ENCODE measurements at regions not wholly inside any gene's neighbourhood (a gene's known extent, or its start where the extent isn't known, plus 50 kb on each side); places are given as distances from the start of the nearest gene placed in this dataset.

DNA sequence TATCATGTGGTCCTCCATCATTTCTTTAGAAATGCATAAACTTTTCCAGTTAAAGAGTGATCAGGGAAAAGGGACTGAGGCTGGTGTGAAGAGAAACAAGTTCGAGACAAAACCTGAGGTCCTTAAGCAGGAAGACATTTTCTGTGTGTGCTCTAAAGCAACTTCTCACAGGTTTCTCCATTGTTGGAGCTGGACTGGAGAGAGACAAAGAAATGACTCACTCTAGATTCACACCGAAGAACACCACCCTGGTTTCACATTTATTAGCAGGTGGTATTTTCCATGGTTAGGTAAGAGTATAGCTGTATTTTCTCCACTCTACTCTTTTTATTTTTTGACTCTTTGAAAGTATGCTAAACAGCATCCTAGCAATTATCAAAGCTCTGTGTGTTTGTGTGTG, 736.4 kb downstream of the KCNA4 start:
- Histone ChIP-seq H3K36me3 (ENCODE audit: control insufficient read depth in 5 of 5, insufficient read depth in 5 of 5, low read length in 5 of 5) (no peaks in the 10 kb centered on the region), H3K9me3 (ENCODE audit: control insufficient read depth in 5 of 5, low read length in 5 of 5) (no peaks in the 10 kb centered on the region), H3K27me3 (ENCODE audit: control insufficient read depth in 5 of 5, insufficient read depth in 4 of 5, low read length in 5 of 5) (no peaks in the 10 kb centered on the region), H3K4me1 (ENCODE audit: control insufficient read depth in 5 of 5, insufficient read depth in 5 of 5, low read length in 5 of 5) (no peaks in the 10 kb centered on the region), H3K4me3 (ENCODE audit: low read depth in 1 of 5, low read length in 5 of 5) (no peak overlapping the region), H3K9ac (ENCODE audit: low read length in 5 of 5) (no peak overlapping the region), H3K27ac (ENCODE audit: low read depth, low read length) (no peak overlapping the region)

DNA sequence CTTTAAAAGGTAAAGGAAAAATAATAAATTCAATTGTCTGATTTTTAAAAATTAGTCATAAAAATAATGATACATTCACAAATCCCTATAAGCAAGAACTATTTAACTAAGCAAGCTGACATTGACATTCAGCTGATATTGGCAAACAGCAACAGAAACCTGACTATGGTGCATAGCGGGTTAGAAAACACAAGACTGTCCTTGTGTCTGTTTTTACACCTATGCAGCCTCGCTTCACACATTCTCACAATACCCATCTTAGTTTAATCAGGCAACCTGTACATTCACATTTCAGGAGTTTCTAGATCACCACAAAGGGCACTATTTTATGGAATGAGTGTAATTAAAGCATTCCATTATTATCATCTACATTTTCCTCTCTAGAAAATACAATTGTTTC, 737.1 kb downstream of the KCNA4 start:
- H3K36me3 ChIP-seq (ENCODE audit: control insufficient read depth in 5 of 5, insufficient read depth in 5 of 5, low read length in 5 of 5) = no peaks in the 10 kb centered on the region
- no peaks in the 10 kb centered on the region for H3K27me3 ChIP-seq (ENCODE audit: control insufficient read depth in 5 of 5, insufficient read depth in 4 of 5, low read length in 5 of 5)
- H3K9me3 ChIP-seq (ENCODE audit: control insufficient read depth in 5 of 5, low read length in 5 of 5) = no peaks in the 10 kb centered on the region
- no peaks in the 10 kb centered on the region for H3K4me1 ChIP-seq (ENCODE audit: control insufficient read depth in 5 of 5, insufficient read depth in 5 of 5, low read length in 5 of 5)
- no peak overlapping the region for H3K27ac ChIP-seq (ENCODE audit: low read depth, low read length)
- no peak overlapping the region for H3K9ac ChIP-seq (ENCODE audit: low read length in 5 of 5)
- no peak overlapping the region for H3K4me3 ChIP-seq (ENCODE audit: low read depth in 1 of 5, low read length in 5 of 5)

DNA sequence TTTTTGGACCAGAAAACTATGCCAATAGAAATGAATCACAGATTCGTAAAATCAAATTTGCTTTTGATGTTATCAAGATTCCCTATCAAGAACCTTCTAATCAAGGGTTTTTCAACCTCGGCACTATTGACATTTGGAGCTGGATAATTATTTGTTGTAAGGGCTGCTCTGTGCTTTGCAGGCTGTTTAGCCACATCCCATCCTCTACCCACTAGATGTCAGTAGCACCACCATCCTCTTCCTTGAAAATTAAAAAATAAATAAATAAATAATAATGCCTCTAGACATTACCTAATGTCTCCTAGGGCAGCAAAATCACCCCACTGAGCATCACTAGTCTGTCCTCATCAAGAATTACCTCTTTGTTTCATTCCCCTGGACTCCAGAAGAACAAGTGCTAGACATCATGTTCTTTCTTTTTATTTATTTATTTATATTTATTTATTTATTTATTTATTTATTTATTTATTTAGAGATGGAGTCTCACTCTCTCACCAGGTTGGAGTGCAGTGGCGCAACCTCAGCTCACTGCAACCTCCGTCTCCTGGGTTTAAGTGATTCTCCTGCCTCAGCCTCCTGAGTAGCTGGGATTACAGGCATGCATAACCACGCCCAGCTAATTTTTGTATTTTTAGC, 744.7 kb downstream of the KCNA4 start:
- H3K4me1 ChIP-seq (ENCODE audit: control insufficient read depth in 5 of 5, insufficient read depth in 5 of 5, low read length in 5 of 5) = no peaks in the 10 kb centered on the region
- no peaks in the 10 kb centered on the region for H3K27me3 ChIP-seq (ENCODE audit: control insufficient read depth in 5 of 5, insufficient read depth in 4 of 5, low read length in 5 of 5)
- H3K36me3 ChIP-seq (ENCODE audit: control insufficient read depth in 5 of 5, insufficient read depth in 5 of 5, low read length in 5 of 5) = no peaks in the 10 kb centered on the region
- no peaks in the 10 kb centered on the region for H3K9me3 ChIP-seq (ENCODE audit: control insufficient read depth in 5 of 5, low read length in 5 of 5)
- H3K4me3 ChIP-seq (ENCODE audit: low read depth in 1 of 5, low read length in 5 of 5) = no peak overlapping the region
- H3K9ac ChIP-seq (ENCODE audit: low read length in 5 of 5) = no peak overlapping the region
- no peak overlapping the region for H3K27ac ChIP-seq (ENCODE audit: low read depth, low read length)

DNA sequence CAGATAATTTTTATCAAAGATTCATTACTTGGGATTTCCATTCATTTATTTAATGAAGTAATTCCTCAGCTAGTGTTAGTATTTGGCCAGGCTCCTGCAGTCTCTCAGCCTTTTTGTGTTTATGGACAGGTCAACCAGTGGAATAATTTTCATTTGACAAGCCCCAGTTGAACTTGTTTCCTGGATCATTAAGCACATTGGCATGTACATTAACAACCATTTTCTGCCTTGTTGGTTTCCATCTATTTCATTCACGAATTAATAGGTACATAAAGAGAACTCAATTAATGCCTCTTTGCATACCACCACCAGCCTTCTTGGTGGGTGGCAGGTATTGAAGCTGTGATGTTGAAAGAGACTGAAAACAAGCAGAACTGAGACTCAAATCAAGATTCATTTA, 745.2 kb downstream of the KCNA4 start:
- Histone ChIP-seq H3K4me3 (ENCODE audit: low read depth in 1 of 5, low read length in 5 of 5) (no peak overlapping the region), H3K36me3 (ENCODE audit: control insufficient read depth in 5 of 5, insufficient read depth in 5 of 5, low read length in 5 of 5) (no peaks in the 10 kb centered on the region), H3K9me3 (ENCODE audit: control insufficient read depth in 5 of 5, low read length in 5 of 5) (no peaks in the 10 kb centered on the region), H3K4me1 (ENCODE audit: control insufficient read depth in 5 of 5, insufficient read depth in 5 of 5, low read length in 5 of 5) (no peaks in the 10 kb centered on the region), H3K27ac (ENCODE audit: low read depth, low read length) (no peak overlapping the region), H3K27me3 (ENCODE audit: control insufficient read depth in 5 of 5, insufficient read depth in 4 of 5, low read length in 5 of 5) (no peaks in the 10 kb centered on the region), H3K9ac (ENCODE audit: low read length in 5 of 5) (no peak overlapping the region)

DNA sequence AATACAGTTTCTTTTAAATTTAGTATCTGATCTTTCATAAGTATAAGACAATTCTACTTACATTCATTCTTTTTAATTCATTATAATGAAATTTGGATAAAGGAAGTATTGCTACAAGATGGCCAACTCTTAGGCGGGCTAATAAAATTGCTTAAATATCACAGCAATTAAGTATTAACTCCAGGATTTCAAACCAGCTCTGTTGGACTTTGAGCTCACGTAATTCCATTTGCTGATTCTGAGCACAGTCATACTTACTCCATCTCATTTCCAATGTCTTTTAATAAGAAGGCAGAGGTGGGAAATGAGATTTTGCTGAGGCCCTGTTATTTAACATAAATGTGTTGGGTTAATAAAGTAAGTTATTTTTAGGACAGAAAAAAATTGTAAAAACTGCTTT, 748.1 kb downstream of the KCNA4 start:
- Histone ChIP-seq H3K27ac (ENCODE audit: low read depth, low read length) (no peak overlapping the region), H3K9me3 (ENCODE audit: control insufficient read depth in 5 of 5, low read length in 5 of 5) (no peaks in the 10 kb centered on the region), H3K9ac (ENCODE audit: low read length in 5 of 5) (no peak overlapping the region), H3K36me3 (ENCODE audit: control insufficient read depth in 5 of 5, insufficient read depth in 5 of 5, low read length in 5 of 5) (no peaks in the 10 kb centered on the region), H3K27me3 (ENCODE audit: control insufficient read depth in 5 of 5, insufficient read depth in 4 of 5, low read length in 5 of 5) (no peaks in the 10 kb centered on the region), H3K4me3 (ENCODE audit: low read depth in 1 of 5, low read length in 5 of 5) (no peak overlapping the region), H3K4me1 (ENCODE audit: control insufficient read depth in 5 of 5, insufficient read depth in 5 of 5, low read length in 5 of 5) (peaks cover 0 to 5% (median 0%) of the 10 kb centered on the region in 5 donors)

DNA sequence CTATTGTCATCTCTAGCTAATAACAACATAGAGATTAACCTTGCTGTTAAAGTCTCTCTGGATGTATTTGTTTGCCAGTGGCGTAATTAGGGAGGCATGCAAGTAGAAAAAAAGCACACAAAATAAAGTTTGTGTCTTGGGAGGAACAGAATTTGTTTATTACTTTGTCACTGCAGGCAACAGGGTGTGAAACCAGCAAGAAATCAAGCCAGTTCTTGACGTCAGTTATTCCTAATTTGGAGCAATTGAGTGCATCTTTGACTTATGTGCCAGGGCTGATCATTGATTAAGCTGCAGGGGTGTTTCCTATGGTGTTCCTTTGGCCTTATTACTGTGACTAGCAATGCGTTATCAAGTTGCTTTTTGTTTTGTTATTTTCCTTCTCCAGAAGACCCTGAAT, 751.0 kb downstream of the KCNA4 start:
- no peaks in the 10 kb centered on the region for H3K9me3 ChIP-seq (ENCODE audit: control insufficient read depth in 5 of 5, low read length in 5 of 5)
- H3K27ac ChIP-seq (ENCODE audit: low read depth, low read length) = no peak overlapping the region
- no peaks in the 10 kb centered on the region for H3K36me3 ChIP-seq (ENCODE audit: control insufficient read depth in 5 of 5, insufficient read depth in 5 of 5, low read length in 5 of 5)
- no peak overlapping the region for H3K4me3 ChIP-seq (ENCODE audit: low read depth in 1 of 5, low read length in 5 of 5)
- peaks cover 0 to 5% (median 0%) of the 10 kb centered on the region in 5 donors for H3K4me1 ChIP-seq (ENCODE audit: control insufficient read depth in 5 of 5, insufficient read depth in 5 of 5, low read length in 5 of 5)
- H3K27me3 ChIP-seq (ENCODE audit: control insufficient read depth in 5 of 5, insufficient read depth in 4 of 5, low read length in 5 of 5) = no peaks in the 10 kb centered on the region
- no peak overlapping the region for H3K9ac ChIP-seq (ENCODE audit: low read length in 5 of 5)

DNA sequence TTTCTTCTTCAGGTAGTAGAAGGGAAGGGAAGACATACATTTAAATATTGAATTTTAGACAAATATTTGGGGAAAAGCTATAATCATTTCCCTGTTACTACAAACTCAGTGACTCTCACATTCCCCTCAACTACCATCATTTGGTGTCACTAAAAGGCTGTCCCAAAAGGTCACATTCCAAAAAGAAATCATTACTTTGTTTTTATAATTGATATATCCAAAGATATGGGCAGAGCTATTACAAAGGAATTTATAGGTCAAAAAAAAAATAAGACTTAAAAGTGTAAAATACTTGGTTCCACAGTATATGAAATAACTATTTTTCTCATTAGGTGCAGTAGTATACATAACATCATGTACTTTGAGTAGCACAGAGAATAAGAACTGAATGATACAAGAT, 751.4 kb downstream of the KCNA4 start:
- Histone ChIP-seq H3K27ac (ENCODE audit: low read depth, low read length) (no peak overlapping the region), H3K4me1 (ENCODE audit: control insufficient read depth in 5 of 5, insufficient read depth in 5 of 5, low read length in 5 of 5) (peaks cover 0 to 5% (median 0%) of the 10 kb centered on the region in 5 donors), H3K9ac (ENCODE audit: low read length in 5 of 5) (no peak overlapping the region), H3K27me3 (ENCODE audit: control insufficient read depth in 5 of 5, insufficient read depth in 4 of 5, low read length in 5 of 5) (no peaks in the 10 kb centered on the region), H3K36me3 (ENCODE audit: control insufficient read depth in 5 of 5, insufficient read depth in 5 of 5, low read length in 5 of 5) (no peaks in the 10 kb centered on the region), H3K4me3 (ENCODE audit: low read depth in 1 of 5, low read length in 5 of 5) (no peak overlapping the region), H3K9me3 (ENCODE audit: control insufficient read depth in 5 of 5, low read length in 5 of 5) (no peaks in the 10 kb centered on the region)

DNA sequence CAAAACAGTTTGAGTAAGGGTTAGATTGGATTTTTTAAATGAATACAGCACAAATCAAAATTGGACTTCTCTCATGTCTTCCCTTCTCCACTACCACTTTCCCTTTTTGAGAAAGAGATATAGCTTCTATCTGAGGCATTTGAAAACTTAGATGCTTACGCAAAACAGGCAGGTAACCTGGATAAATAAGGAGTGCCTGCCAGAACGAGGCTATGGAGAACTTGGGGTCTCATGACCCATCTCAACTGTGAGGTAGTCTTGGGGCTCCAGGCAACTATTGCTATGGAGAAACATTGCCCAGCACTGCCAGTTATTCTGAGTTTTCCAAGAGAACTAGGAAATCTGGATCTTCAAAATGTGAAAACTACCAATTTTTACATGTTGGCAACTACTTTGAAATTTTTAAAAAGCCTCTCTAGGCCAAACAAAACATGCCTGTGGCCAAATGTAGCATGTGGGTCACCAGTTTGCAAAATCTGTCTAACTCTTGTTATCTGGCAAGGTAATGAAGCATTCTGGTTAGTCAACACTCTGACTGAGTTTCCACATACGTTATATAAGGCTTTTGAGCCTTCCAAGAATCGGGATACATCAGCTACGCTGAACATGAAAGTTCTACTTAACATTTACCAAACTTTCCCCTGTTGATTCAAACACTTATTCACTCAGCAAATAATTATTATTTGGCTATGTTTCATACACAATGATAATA, 752.7 kb downstream of the KCNA4 start:
- Histone ChIP-seq H3K4me1 (ENCODE audit: control insufficient read depth in 5 of 5, insufficient read depth in 5 of 5, low read length in 5 of 5) (peaks cover 0 to 5% (median 0%) of the 10 kb centered on the region in 5 donors), H3K4me3 (ENCODE audit: low read depth in 1 of 5, low read length in 5 of 5) (no peak overlapping the region), H3K27ac (ENCODE audit: low read depth, low read length) (no peak overlapping the region), H3K9me3 (ENCODE audit: control insufficient read depth in 5 of 5, low read length in 5 of 5) (no peaks in the 10 kb centered on the region), H3K9ac (ENCODE audit: low read length in 5 of 5) (no peak overlapping the region), H3K36me3 (ENCODE audit: control insufficient read depth in 5 of 5, insufficient read depth in 5 of 5, low read length in 5 of 5) (no peaks in the 10 kb centered on the region), H3K27me3 (ENCODE audit: control insufficient read depth in 5 of 5, insufficient read depth in 4 of 5, low read length in 5 of 5) (no peaks in the 10 kb centered on the region)

DNA sequence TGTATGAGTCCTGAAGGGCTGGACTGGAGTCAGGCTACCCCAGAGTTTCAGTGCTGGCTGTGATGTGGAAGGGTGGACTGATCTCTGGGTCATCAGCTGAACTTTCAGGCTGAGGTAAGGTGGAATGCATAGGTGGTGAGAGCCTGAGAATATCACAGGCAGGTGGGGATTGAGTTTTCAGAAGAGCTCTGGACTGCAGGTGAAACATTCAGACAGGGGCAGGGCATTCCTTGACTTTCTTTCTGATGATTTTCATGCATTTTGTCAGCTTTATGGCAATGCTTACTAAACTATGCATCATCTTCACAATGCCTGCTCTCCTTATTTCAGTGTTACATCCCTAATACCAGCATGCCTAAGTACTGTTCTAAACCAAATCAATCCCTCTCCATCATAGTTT, 755.0 kb downstream of the KCNA4 start:
- peaks cover 0 to 5% (median 0%) of the 10 kb centered on the region in 5 donors for H3K4me1 ChIP-seq (ENCODE audit: control insufficient read depth in 5 of 5, insufficient read depth in 5 of 5, low read length in 5 of 5)
- H3K9me3 ChIP-seq (ENCODE audit: control insufficient read depth in 5 of 5, low read length in 5 of 5) = no peaks in the 10 kb centered on the region
- no peak overlapping the region for H3K27ac ChIP-seq (ENCODE audit: low read depth, low read length)
- H3K9ac ChIP-seq (ENCODE audit: low read length in 5 of 5) = no peak overlapping the region
- no peaks in the 10 kb centered on the region for H3K27me3 ChIP-seq (ENCODE audit: control insufficient read depth in 5 of 5, insufficient read depth in 4 of 5, low read length in 5 of 5)
- no peak overlapping the region for H3K4me3 ChIP-seq (ENCODE audit: low read depth in 1 of 5, low read length in 5 of 5)
- no peaks in the 10 kb centered on the region for H3K36me3 ChIP-seq (ENCODE audit: control insufficient read depth in 5 of 5, insufficient read depth in 5 of 5, low read length in 5 of 5)

DNA sequence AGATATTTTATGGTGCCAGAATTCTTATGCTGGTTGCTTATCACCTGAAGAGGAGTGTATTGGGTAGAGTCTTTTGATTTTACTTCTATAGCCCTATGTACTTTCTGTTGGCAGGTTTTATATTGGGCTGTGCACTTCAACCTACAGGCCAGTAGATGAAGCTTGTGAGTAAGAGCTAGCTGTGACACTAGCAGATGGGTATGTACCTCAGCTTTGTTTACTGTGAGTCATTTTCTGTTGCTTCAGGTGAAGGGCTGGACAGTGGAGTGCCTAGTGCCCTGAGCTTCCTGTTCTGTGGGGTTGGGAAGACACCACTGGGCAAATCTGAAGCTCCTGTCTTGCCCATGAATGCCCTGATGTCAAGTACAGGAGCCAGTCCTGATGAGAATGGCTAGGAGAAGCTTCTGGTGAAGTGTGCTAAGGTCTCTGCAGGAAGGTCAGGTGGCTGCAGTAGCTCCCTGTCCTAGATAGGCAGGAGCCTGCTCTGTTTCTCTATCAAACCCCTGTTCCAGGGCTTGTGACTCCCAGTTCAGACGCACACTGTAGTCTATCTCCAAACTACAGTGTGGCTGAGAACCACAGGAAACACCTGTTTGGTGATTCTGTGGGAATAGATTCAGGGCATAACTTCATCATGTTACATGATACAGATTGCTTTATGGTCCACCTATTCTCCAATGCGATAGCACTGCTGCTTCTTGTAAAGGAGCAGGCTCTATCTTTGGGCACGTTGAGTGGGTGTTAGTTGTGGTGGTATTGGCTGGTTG, 755.7 kb downstream of the KCNA4 start:
- Histone ChIP-seq H3K9me3 (ENCODE audit: control insufficient read depth in 5 of 5, low read length in 5 of 5) (no peaks in the 10 kb centered on the region), H3K4me1 (ENCODE audit: control insufficient read depth in 5 of 5, insufficient read depth in 5 of 5, low read length in 5 of 5) (peaks cover 0 to 5% (median 0%) of the 10 kb centered on the region in 5 donors), H3K9ac (ENCODE audit: low read length in 5 of 5) (no peak overlapping the region), H3K27me3 (ENCODE audit: control insufficient read depth in 5 of 5, insufficient read depth in 4 of 5, low read length in 5 of 5) (no peaks in the 10 kb centered on the region), H3K4me3 (ENCODE audit: low read depth in 1 of 5, low read length in 5 of 5) (no peak overlapping the region), H3K36me3 (ENCODE audit: control insufficient read depth in 5 of 5, insufficient read depth in 5 of 5, low read length in 5 of 5) (no peaks in the 10 kb centered on the region), H3K27ac (ENCODE audit: low read depth, low read length) (no peak overlapping the region)

Data from subcutaneous abdominal adipose tissue (tissue), 5 donors.